ENCODE measurements at regions not wholly inside any gene's neighbourhood (a gene's known extent, or its start where the extent isn't known, plus 50 kb on each side); places are given as distances from the start of the nearest gene placed in this dataset.
A peak's percentile ranks its signal among the peaks of the same experiment; 100 is the strongest.
"Not testable (repeated sequence)": the region's sequence is repeated elsewhere in the genome, so short reads cannot be mapped to it uniquely, and the experiment has no call there.

- no peak for DNase-seq (ENCODE audit: low read depth, low spot score)
Observed at GRCh38 chr9:109975574-109976295, 195.7 kb downstream of the PALM2AKAP2 start.

DNA sequence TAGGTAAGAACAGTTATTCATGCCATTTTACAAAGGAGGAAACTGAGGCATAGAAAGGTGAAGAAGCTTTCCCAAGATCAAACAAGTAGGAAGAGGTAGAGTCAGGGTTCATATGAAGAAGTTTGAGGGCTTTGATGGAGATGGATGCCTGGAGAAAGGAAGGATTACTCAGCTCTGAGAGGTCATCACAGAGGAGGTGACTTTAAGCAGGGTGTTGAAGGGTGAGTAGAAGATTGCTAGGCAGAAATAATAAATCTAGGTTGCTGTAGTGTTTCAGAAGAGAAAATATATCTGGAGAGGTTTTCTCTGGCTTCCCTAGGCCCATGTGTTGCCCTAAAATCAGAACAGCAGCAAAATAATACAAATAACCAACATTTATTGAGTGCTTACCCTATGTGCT is 196.3 kb downstream of the PALM2AKAP2 start:
- no peak for DNase-seq (ENCODE audit: low read depth, low spot score)

GRCh38 chr9:109977521-109977920 is 197.5 kb downstream of the PALM2AKAP2 start:
- DNase-seq (ENCODE audit: low read depth, low spot score) = no peak

GRCh38 chr9:109981091-109981490 is 201.1 kb downstream of the PALM2AKAP2 start:
- DNase-seq (ENCODE audit: low read depth, low spot score) = no peak

GRCh38 chr9:109986521-109986991 is 206.6 kb downstream of the PALM2AKAP2 start:
- peak; percentile 20 for DNase-seq (ENCODE audit: low read depth, low spot score)

- DNase-seq (ENCODE audit: low read depth, low spot score) = no peak
Observed at GRCh38 chr9:109989296-109989695, 209.3 kb downstream of the PALM2AKAP2 start.

- no peak for DNase-seq (ENCODE audit: low read depth, low spot score)
Observed at GRCh38 chr9:109990541-109990940, 210.5 kb downstream of the PALM2AKAP2 start.

DNA sequence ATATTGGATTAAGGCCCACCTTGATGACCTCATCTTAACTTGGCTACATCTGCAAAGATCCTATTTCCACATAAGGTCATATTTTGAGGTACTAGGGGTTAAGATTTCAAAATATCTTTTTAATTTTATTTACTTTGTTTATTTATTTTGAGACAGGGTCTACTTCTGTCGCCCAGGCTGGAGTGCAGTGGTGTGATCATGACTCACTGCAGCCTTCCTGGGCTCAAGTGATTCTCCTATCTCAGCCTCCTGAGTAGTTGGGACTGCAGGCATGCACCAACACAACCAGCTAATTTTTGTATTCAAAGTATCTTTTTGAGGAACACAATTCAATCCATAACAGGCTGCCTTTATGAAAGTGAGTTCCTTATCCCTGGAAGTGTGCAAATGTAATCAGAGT is 212.3 kb downstream of the PALM2AKAP2 start:
- no peak for DNase-seq (ENCODE audit: low read depth, low spot score)

GRCh38 chr9:109993250-109993978 is 213.4 kb downstream of the PALM2AKAP2 start:
- no peak for DNase-seq (ENCODE audit: low read depth, low spot score)

DNA sequence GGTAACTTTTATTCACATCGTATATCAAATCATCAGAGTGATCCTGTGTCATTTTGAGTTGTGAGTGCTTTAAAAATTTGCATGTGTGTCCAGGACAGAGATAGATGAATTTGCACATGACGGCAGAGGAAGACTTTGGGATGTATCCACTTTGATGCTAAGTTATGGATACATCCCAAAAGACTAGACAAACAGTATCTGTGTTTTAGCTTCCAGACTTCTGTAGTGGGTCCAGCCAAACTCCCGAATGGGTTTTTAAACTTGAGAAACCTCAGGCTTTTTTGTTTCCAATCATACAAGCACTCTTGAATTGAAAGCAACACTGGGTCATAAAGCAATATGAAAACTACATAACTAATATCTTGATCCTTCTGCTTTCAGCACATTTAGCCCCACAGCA is 213.8 kb downstream of the C9orf152 start:
- DNase-seq (ENCODE audit: low read depth, low spot score) = no peak

DNA sequence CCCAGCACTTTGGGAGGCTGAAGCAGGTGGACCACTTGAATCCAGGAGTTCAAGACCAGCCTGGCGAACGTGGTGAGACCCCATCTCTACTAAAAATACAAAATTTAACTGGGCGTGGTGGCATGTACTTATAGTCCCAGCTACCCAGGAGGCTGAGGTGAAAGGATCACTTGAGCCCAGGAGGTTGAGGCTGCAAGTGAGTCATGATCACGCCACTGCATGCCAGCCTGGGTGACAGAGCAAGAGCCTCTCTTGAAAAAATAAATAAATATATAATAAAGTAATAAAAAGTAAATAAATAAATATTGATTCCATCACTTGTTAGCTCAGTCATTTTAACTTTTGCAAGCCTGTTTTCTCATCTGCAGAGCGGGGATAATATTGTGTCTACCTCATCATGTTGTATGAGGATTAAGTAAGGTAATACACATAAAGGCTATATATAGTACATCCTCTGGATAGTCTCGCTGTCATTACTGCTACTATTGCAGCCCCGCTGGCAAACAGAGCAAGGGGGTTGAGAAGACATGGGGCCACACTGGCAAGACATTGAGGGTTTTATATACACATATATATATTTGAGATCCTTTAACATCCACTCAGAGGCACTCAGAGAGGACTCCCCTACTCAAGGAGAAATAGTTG is 210.9 kb downstream of the C9orf152 start:
- no peak for DNase-seq (ENCODE audit: low read depth, low spot score)

GRCh38 chr9:109997682-109998081 is 210.3 kb downstream of the C9orf152 start:
- DNase-seq (ENCODE audit: low read depth, low spot score) = no peak

DNA sequence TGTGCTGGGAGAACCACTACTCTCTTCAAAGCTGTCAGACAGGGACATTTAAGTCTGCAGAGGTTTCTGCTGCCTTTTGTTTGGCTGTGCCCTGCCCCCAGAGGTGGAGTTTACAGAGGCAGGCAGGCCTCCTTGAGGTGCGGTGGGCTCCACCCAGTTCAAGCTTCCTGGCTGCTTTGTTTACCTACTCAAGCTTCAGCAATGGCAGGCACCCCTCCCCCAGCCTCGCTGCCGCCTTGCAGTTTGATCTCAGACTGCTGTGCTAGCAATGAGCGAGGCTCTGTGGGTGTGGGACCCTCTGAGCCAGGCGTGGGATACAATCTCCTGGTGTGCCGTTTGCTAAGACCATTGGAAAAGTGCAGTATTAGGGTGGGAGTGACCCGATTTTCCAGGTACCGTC is 202.4 kb downstream of the C9orf152 start:
- DNase-seq (ENCODE audit: low read depth, low spot score) = not testable (repeated sequence)

DNA sequence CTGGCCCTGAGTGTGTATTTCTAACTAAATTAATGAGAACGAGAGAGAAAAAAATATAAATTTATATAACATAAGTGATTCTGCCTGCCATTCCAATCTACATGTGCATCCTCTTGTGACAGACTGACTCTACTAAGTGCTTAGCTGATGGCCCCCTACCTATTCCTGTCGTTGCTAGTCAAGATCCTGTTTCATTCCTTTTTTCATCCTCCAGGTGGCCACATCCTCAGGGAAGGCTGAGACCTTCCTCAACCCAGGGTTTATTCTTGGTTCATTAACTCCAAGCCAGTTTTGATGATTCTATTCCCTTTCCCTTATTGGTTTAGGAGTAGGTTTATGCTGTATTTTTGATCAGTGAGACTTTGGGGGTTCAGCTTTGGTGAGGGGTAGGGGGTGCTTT is 201.3 kb downstream of the C9orf152 start:
- no peak for DNase-seq (ENCODE audit: low read depth, low spot score)

DNA sequence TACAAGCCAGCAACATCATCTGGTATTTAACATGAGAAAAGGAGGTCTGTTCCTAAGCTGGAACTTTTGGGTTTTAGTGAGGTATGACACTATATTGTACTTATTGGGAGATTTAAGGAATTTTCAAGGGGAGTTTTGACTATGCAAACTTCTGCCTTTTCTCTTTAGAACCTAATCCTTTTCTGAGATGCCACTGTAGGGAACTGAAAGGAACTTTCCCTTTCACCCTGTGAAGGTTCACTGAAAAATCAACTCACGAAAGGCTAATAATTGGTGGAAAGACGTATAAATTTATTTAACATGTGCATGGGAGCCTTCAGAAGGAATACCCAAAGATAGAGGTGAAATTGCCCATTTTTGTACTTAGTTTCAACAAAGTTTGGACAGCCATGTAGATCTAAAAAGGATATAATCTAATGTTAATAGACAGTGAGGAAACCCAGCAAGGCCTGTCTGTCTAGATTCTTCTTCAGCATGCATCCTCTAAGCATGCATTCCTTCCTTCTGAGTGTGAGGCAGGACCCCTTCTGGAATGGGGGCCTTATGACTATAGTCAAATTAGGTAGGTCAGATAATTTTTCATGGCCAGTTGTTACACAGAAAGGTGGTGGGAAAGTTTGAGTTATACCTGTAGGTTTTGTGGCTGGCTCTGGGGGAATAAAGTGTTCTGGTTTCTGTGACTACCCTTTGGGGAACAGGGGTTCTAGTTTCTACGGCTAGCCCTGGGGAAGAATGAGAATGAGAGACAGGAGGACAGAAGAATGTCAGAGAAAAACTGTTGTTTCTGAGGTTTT is 200.3 kb downstream of the C9orf152 start:
- no peak for DNase-seq (ENCODE audit: low read depth, low spot score)

GRCh38 chr9:110008663-110009062 is 199.3 kb downstream of the C9orf152 start:
- no peak for DNase-seq (ENCODE audit: low read depth, low spot score)

GRCh38 chr9:110011628-110012320 is 196.2 kb downstream of the C9orf152 start:
- DNase-seq (ENCODE audit: low read depth, low spot score) = no peak

DNA sequence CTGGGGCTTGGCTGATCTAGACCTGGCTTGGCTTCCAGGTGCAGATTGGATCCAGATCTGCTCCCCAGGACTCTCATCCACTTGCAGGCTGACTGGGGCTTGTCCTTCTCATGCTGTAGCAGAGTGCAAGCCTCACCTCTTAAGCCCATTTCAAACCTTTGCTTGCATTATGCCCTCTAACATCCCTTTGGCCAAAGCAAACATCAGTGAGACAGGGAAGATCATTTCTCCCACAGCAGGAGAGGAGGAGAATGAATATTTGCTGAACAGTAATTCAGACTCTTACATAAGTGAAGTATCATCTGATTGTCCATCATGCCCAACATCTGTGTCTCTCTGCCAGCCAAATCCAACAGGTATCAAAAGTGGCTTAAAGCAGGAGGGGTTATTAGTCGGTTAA is 194.9 kb downstream of the C9orf152 start:
- no peak for DNase-seq (ENCODE audit: low read depth, low spot score)

DNA sequence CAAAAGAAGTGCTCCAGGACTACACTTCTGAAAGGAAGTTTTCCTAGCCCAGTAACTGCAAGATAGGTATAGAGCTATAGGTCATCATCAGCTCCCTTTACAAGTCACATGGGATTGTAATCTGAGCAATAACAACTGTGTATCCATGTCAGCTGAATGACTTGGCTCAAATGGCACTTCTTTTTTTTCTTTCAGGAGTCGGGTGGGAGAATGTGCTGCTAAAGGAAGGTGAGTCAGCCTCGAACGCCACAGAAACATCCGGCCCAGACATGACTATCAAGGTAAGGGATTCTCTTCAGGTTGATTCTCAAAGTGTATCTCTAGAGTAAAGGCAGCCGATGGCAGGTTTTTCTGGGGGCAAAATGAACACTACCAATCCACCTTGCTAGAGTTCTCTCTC is 192.2 kb downstream of the C9orf152 start:
- no peak for DNase-seq (ENCODE audit: low read depth, low spot score)

DNA sequence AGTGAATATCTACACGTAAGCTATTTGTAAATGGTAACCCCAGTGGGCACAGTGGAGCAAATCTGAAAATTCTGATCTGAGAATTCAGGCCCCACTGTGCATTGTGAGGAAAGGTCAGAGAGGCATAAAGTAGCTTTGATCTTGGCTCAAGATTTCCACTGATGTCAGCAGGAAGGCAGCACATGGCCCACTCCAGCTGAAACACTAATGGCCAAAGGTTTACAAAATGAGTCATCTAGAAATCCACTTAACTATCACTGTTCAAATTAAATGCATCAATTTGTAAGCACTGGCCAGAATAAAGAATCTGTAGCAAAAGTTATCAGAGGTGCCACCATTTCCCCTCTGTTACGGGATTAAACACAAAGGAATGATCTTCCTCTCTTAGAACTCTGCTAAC is 191.6 kb downstream of the C9orf152 start:
- DNase-seq (ENCODE audit: low read depth, low spot score) = peak; percentile 36

- DNase-seq (ENCODE audit: low read depth, low spot score) = not testable (repeated sequence)
Observed at GRCh38 chr9:110020216-110020615, 187.7 kb downstream of the C9orf152 start.
